Panc1 (cell line): ENCODE measurements at regions not wholly inside any gene's neighbourhood (a gene's known extent, or its start where the extent isn't known, plus 50 kb on each side); places are given as distances from the start of the nearest gene placed in this dataset.

Experiments
- POLR2AphosphoS5 ChIP-seq: IDR thresholded peaks from 2 replicates; pipeline ENCODE4 v1.6.1; 2012; ENCODE audit warnings: mild to moderate bottlenecking, low read depth, low read length, moderate library complexity
- TCF7L2 ChIP-seq: IDR thresholded peaks from 2 replicates; pipeline ENCODE4 v1.6.1; 2011; ENCODE audit warnings: mild to moderate bottlenecking, low read depth, low read length, inconsistent platforms
- TF ChIP-seq, protein P1 (sequence below): fragments of 450-650 bp; IDR thresholded peaks from 2 replicates; pipeline ENCODE4 v1.5.1; 2017; ENCODE audit warnings: mild to moderate bottlenecking

- TF ChIP-seq, protein P1, sequence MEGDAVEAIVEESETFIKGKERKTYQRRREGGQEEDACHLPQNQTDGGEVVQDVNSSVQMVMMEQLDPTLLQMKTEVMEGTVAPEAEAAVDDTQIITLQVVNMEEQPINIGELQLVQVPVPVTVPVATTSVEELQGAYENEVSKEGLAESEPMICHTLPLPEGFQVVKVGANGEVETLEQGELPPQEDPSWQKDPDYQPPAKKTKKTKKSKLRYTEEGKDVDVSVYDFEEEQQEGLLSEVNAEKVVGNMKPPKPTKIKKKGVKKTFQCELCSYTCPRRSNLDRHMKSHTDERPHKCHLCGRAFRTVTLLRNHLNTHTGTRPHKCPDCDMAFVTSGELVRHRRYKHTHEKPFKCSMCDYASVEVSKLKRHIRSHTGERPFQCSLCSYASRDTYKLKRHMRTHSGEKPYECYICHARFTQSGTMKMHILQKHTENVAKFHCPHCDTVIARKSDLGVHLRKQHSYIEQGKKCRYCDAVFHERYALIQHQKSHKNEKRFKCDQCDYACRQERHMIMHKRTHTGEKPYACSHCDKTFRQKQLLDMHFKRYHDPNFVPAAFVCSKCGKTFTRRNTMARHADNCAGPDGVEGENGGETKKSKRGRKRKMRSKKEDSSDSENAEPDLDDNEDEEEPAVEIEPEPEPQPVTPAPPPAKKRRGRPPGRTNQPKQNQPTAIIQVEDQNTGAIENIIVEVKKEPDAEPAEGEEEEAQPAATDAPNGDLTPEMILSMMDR, result no peak
- TF ChIP-seq TCF7L2 (no peak), POLR2AphosphoS5 (no peak)
Observed at GRCh38 chr14:106023411-106023810, 497.0 kb downstream of the TMEM121 start.
